ENCODE measurements at regions not wholly inside any gene's neighbourhood (a gene's known extent, or its start where the extent isn't known, plus 50 kb on each side); places are given as distances from the start of the nearest gene placed in this dataset.
"Not testable (repeated sequence)": the region's sequence is repeated elsewhere in the genome, so short reads cannot be mapped to it uniquely, and the experiment has no call there.

DNA sequence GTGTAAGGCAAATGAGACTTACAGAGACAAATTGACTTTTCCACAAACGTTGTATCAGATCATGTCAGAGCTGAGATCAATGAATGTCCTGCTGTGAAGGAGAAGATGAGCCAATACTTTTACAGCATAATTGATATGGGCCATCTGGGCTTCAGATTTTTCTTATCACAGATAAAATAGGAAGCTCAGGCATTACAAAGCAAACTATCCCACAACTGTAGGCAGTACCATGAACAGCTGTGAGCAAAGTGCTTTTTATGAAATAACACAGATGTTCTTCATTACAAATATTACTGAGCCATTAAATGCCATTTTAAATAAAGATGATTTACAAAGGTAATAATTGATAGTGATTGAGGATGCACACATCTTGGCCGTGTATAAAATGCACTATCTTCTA lies 852.3 kb downstream of the OTOL1 start:
- no peak for DNase-seq

DNA sequence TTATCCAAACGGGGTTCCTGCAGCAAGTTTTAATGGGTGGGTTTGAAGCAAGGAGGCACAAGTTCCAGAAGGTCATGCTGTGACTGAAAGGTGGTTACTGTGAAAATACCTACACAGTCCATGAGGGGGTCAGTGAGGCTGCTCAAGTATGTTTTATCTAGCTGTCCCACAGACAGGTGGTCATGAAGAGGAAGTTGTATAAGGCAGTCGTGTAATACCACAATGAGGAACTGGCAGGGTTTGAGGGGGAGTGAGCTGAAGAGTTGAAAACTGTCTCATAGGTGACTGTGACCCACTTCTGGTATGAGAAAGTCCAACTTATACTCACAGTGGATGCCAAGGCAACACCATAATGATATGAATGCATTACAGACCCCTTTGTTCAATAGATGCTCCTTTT lies 856.8 kb downstream of the OTOL1 start:
- DNase-seq: peak; percentile 58

DNA sequence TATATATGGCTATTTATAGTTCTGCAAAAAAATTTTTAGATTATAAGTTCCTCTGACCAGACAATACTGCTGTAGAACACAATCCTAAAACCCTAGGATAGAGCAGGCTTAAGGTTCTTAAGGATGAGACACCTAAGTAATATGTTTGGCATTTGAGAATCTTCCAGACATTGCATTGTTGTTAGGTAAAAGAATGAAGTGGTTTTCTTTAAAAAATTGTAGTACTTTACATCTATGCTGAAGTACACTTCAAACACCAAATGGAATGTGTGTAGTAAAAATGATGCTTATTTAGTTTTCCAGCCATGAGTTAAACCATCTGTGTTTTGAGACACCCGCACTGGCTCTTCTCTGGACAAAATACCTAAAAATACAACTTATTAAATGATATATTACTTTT lies 857.7 kb downstream of the OTOL1 start:
- DNase-seq: no peak

DNA sequence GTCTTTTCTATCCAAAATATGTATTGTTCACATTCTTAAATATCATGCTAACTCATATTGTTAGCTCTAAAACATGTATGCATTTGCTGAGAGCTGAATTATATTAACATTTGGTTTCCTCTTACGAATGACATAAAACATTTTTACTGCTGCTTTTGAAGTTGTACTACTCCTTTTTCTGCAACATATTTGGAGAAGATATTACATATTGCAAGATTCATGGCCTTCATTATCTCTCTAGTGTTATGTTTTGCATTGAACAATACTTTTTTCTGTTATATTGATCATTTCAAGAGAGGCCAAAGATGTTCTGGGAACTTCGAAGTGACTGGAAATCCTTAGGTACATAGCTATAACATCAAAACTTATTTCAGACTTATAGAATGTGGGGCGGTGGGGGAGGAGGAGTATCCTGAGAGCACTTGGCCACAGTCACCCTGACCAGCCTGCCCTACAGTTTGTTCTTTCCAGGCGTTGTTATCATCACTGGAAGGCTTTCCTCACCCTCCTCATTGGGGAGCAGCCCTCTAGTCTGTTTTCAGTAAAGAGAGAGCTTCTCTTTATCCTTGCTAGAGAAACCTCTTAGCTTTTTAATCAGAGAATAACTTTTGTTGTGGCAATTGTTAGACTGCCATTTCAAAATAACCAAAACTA lies 868.6 kb downstream of the OTOL1 start:
- DNase-seq: no peak

DNA sequence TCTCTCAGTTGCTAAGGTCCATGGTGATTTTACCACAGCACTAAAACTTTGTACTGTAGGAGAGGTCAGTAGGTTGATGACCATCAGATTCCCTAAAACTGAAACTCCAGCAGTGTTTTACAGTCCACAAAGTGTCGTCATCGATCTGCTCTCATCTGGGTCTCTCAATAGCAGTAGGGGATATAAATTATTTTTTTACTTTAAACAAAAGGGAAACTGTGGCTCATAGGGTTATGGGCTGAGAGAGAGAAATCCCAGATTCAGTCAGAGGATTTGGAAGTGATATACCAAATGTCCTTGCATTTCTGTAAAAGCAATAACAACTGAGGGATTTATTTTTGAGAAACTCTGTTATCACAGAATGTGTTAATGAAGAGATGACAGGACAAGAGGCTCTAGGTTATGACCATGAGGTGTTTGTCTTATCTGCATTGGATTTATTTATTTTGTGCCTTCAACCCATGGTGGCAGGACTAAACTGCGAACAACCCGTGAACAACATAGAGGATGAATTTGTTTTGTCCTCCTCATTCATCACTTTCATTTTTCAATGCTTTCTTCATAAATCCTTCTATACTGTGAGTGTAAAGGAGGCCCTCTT lies 869.7 kb downstream of the OTOL1 start:
- DNase-seq: no peak

DNA sequence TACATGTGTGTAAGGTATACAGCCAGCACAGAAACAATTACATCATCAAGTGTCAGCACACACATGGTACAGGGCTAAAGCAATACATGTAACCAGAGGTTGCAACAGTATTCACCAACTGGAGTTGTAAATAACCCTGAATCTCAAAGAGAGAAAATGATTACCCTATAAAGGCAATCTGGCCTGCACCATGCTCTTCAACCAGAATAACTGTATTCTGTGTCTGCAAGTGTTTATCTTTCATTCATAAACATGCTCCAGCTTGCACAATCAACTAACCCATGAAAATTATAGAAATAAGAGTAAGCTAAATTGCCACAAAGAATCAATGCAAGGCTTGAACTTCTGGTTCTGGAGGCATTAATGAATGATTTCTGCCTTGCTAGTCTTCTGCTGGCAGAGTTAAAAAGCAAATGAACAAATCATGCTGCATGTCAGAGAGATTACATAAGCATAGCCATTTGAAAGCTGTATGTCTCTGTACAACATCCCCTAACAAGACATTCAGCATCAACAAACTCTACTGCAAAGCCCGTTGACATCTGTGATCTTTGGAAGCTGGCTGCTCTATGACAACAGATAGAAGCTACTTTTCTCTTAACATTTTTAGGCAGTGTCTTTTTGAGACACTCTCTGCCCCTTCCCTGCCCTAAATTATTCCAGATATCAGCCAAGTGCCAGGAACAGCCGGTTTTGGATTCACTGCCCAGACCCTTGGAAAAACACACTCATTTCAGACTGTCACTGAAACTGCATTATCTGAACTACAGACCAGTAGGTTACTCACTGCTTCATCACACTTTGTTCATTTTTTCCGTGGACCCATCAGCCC lies 871.0 kb downstream of the OTOL1 start:
- no peak for DNase-seq

DNA sequence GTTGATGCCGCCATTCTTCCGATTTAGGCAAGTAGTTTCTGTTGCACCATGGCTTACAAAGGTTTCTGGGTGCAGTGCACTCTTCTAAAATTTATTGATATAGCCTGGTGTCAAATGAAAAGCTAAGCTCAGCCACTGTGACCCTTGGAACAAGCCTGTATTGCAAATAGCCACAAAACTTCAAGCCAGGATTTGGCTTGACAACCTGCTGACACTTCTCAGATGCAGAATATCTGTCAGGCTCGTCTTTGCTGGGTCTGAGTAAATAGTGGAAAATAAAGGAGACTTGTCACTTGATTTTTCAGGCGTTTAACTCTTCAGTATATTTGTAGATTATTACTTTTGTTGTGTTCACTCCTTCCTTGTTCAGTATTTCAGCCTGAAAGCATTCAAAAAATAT lies 871.8 kb downstream of the OTOL1 start:
- no peak for DNase-seq

DNA sequence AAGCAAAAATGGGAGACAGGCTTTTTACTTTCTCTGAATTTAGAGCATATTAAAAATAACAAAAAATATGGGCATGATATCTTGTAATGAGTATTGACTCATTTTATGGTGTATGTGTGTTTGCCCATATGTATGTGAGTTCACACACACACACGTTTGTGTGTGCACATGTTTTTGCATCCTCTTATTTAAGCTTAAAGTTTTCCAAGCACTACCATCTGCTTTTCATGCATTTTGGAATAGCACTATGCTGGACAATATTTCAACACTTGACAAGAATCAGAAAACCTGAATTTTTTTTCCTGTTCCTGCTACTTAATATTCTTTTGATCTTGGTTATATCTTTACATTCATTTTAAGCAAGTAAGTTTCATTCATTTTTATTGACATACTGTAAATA lies 872.7 kb downstream of the OTOL1 start:
- no peak for DNase-seq

DNA sequence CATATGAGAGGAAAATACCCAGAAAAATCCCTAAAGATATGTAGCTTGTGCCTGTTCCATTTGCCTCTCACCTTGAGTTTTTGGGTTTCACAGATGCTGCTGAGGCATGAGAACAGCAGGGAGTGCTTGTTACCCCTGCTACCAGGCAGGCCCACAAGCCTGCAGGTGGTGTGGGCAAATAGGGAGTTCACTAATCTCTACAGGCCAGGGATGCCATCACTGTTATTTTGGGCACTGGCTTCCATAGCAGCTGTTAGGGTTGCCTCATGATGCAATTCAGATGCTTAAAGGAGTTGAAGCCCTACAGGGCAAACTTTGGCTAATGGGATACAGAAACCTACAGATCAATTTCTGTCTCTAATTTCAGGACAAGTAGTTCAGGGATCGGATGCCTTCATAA lies 873.5 kb downstream of the OTOL1 start:
- DNase-seq: no peak

DNA sequence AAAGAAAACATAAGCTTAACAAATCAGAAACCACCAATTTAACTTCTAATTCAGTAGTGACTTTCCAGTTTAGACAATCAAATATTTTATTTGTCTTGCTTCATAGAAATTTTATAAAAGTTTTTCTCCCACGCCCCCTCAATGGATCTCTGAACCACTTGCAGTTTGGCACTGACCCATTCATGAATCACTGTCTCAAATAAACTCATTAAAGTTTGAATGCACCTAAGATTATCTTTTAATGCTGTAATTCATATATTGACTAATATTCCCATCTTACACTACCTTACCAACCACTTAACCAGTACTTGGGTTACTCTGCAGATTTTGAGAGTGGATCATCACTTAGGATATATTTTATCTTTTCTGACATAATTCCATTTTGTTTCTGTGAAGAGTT lies 880.2 kb downstream of the OTOL1 start:
- DNase-seq: no peak

DNA sequence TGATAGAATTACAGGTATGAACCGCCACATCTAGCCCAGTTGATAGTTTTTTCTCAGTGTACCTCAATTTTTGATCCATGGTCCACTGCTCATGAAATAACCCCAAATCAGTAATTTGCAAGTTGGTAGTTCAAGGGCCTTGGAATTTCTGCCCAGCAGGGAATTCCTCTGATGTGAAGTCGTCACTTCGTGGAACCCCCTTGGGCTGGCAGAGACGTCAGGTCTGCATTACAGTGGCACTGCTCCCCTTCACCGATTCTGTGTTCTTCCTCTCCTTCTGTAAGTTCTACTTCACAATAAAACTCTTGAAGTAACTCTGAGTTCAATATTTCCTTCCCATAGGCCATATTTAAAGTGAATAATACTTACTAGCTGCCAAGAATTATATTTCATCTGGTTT lies 881.0 kb downstream of the OTOL1 start:
- DNase-seq: no peak

DNA sequence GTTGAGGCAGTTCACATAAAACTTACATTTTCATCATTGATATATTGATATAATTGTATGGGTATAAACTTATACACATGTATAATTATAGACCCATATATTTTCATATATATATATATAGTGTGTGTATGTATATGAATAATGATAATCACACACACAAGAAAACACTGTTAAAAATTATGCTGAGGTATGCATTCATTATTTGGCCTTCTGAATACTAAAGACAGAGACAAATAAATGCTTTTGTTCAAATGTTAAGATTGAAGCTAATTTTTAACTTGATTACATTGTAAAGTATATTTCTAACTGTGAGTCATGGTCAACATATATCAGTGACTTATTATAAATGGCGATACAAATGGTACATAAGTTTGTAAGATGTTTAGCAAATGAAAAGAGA lies 888.8 kb downstream of the OTOL1 start:
- no peak for DNase-seq

DNA sequence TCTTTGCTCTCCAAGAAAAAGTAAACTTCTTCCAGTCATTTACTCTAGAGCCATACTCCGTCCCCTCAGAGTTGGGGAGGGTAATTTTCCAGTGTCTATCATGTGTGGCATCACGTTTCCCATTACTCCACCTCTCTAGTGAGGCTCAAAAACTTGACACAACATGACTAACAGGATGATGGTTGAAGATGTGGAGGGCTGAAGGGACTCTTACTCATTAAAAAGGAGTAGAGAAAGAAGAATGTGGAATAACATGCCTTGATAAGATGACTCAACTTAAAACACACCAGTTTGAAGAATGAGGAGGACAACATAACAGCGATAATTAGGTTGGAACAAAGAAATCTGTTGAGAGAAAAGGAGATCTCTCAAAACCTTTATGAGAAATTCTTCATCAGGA lies 894.3 kb downstream of the OTOL1 start:
- DNase-seq: no peak

DNA sequence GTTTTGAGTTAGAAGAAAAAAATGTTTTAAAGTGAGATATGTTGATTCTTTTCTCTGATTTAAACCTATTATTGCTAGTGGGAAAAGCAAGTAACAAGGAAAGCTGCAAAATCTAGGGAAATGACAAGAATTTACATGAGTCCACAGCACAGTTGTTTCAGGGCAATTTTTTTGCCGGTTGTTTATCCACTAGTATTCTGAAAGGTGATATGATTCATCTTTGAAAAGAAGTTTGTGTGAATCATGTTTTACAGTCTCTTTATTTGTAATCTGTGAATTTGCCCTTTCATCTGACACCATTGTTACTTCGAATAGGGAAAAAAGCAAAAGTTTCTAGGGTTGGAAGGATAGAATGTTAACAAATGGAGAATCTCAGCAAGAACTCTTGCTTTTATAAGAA lies 894.7 kb downstream of the OTOL1 start:
- DNase-seq: no peak

DNA sequence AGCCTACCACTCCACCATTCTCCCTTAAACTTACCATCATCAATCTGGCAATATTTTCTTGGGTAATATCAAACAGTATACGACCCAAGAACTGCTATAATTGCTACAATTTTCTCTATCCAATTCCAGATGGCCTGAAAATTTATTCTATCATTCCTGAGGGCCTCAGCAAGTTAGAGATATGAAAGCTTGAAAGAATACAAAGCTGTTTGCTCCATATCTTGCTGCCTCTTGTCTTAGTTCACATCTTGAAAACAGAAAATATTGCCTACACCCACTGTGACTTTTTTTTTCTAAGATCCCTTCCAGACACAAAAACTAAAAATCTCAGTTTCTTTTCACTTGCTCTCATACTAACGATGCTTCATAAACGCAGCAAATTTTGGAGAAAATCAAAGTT lies 898.9 kb downstream of the OTOL1 start:
- DNase-seq: no peak

DNA sequence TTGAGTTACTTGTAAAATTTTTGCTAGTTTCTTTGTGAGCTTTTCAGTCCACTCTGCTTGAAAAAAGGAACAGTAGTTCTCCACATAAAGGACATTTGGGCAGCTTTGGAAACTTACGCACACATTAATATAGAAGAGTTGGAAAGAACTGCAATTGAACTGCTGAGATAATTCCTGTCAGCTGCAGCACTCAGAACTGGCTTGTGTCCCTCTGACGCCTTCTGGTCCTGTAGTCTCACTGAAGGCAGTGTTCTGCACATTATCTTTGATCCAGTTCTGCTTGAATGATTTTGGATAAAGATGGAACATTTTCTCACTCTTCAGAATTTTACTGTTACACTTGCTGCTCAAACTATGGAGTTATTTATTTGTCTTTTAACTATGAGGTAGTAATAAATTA lies 901.9 kb downstream of the OTOL1 start:
- no peak for DNase-seq

DNA sequence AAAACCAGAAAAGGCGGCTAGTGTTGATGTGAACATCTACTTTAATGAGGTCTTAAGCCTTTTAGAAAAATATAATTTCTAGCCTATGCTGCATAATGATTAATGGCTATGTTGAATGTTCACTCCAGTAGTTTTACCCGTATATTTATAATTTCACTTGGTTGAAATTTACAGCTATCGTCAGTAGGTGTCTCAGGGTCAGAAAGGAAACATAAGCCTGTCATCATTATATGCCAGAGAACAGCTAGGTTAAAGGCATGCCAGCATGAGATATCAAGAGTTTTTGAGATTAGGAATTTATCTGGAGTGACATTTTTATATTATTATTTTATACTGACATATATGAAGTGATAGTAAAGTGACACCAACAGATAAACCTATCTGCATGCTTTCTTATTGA lies 904.1 kb downstream of the OTOL1 start:
- no peak for DNase-seq

DNA sequence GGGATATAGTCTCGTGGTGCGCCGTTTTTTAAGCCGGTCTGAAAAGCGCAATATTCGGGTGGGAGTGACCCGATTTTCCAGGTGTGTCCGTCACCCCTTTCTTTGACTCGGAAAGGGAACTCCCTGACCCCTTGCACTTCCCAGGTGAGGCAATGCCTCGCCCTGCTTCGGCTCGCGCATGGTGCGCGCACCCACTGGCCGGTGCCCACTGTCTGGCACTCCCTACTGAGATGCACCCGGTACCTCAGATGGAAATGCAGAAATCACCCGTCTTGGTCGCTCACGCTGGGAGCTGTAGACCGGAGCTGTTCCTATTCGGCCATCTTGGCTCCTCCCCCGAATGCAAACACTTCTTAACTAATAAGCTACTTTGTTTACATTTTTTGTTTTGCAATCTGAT lies 914.9 kb downstream of the OTOL1 start:
- not testable (repeated sequence) for DNase-seq

DNA sequence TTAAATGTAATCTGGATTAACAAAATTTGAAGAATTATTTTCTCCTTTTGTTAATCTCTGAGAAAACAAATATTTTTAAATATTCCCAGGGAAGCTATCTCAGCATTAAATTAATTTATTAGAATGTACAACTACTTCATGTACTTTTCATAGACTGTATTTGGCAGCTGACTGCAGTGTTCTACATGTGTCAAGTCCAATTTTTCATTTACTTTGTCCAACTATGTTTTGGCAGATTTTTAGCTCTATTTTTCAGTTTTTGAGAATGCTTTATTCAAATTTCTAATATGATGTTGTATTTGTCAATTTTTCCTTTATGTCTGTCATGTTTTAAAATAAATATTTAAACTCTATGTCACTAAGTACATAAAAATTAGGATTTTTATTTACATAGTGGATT lies 925.1 kb downstream of the OTOL1 start:
- DNase-seq: no peak

DNA sequence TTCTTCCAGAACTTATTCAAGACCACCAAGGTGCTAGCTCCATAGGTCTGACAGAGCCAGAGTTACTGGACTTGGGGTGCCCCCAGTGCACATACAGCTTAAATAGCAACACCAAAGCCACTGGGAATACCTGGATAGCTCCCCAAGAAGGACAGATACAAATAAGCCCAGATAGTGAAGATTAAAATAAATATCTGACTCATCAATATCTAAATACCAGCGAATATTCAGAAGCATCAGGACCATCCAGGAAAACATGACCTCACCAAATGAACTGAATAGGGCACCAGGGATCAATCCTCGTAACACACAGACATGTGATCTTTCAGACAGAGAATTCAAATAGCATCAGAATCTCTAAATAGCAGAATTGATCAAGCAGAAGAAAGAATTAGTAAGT lies 931.6 kb downstream of the OTOL1 start:
- no peak for DNase-seq

DNA sequence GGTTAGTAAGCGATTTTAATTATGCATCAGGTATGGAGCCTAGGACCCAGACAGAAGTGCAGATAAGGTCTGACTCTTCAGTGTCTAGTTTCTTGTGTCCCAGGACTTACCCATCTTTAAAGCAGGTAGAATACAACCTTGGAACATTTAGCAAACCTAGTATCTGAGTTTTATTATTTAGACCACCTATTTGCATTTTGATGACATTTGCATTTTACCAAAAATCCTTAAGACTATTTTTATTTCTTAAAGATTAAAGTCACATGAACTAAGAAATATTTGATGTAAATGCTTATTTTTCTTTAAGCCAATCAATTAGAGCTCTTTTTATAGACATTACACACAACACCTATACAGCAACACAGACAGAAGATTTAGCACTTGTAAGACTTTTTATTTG lies 939.1 kb downstream of the OTOL1 start:
- no peak for DNase-seq

DNA sequence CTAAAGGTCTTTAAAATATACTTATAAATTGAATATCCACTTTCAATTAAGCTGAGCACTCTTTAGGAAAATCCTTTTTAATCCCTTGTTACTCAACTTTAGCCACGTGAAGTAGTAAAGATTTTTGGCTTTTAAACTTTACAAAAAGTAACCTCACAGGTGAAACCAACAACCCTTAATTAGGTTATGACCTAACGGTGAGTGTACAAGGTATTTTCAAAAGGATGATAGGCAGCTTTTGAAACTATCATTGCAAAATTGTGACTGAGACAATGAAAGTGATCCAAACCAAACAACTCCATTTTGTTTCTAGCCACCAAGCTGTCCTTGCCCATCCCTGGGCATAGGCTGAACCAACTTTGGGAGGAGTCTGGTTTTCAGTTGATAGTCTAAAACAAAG lies 940.2 kb downstream of the OTOL1 start:
- DNase-seq: no peak

DNA sequence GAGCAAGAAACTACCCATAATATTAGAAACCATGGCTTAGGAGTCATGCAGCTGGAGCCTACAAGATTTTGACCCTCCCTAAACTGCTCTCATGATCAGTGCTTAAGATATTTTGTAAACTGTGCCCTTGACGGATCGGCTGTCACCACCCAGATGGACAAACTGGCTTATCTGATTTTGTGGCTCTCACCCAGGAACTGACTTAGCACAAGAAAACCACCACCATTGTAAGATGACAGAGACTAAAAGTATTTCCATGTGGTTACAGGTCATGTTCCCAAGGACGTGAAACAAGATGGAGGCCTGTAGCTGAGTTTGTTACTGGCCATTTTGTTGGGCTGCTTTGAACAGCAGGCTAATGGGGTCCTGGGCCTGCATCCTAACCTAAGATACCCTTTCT lies 940.9 kb downstream of the OTOL1 start:
- no peak for DNase-seq

DNA sequence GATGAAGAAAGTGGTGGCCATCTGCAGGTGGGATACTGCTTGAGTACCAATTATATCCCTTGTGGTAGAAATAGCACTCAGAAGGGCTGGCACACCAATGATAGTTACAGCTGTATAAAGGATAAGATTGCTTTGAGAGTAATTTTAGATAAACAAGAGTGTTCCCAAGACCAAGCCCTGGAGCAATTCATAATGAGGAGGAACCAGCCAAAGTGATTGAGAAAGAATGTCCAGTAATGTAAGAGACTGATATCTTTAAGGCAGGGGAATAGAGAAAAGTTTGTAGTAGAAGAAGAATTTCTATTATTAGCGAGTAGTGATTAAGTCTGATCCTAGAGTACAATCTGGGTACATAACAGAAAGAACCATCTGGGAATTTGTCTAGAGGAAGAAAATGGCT lies 945.1 kb downstream of the OTOL1 start:
- DNase-seq: no peak

DNA sequence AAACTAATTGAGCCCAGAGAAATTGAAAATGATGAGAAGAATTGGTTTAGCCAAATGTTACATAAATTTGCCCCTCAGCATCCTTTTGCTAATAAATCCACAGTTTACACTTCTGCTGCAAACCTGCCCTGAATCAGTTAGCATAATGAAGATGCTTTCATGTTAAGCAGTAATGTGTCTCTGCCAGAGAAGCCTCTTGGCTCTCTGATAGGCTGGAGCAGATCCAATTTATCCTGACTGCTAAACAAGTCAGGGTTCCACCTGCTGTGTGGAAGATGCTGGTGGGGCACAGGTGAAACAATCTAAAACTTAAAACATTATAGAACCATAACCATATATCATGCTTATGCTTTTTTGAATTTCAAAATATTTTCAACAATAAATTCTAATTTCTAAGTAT lies 946.8 kb downstream of the OTOL1 start:
- DNase-seq: no peak

All from KG1 (cell line).